Liver (tissue), 7 donors: ENCODE measurements at regions not wholly inside any gene's neighbourhood (a gene's known extent, or its start where the extent isn't known, plus 50 kb on each side); places are given as distances from the start of the nearest gene placed in this dataset.

ENCODE experiments used
- DNase-seq: peaks from one replicate; pipeline ENCODE4 v3.0.0-alpha.2; 2017; ENCODE audit warnings: low spot score
- H3K27ac ChIP-seq, 2 donors: one replicate each; pipeline ENCODE4 v1.7.0; 2013; ENCODE audit warnings: inconsistent platforms in 2 of 2, low read length in 2 of 2, control low read depth in 1 of 2, low read depth in 1 of 2, mild to moderate bottlenecking in 1 of 2
- H3K27me3 ChIP-seq, 4 donors: one replicate each; pipeline versions ENCODE4 v1.6.1 to v1.7.0; 2013; ENCODE audit warnings: low read length in 3 of 4, inconsistent platforms in 1 of 4, mild to moderate bottlenecking in 1 of 4, moderate library complexity in 1 of 4; ENCODE audit not compliant: control insufficient read depth in 4 of 4, insufficient read depth in 4 of 4
- H3K36me3 ChIP-seq, 4 donors: one replicate each; pipeline versions ENCODE4 v1.6.1 to v1.7.0; 2013; ENCODE audit warnings: low read length in 3 of 4, mild to moderate bottlenecking in 3 of 4, low read depth in 1 of 4, moderate library complexity in 1 of 4; ENCODE audit not compliant: control insufficient read depth in 4 of 4, insufficient read depth in 3 of 4
- H3K4me1 ChIP-seq, 4 donors: one replicate each; pipeline versions ENCODE4 v1.6.1 to v1.7.0; 2013; ENCODE audit warnings: low read length in 3 of 4, mild to moderate bottlenecking in 3 of 4, moderate library complexity in 1 of 4; ENCODE audit not compliant: control insufficient read depth in 4 of 4, insufficient read depth in 4 of 4
- H3K4me3 ChIP-seq, 3 donors: one replicate each; pipeline versions ENCODE4 v1.6.1 to v1.7.0; 2013; ENCODE audit warnings: low read length in 3 of 3, control low read depth in 1 of 3, low read depth in 1 of 3, mild to moderate bottlenecking in 1 of 3
- H3K9ac ChIP-seq, 2 donors: one replicate each; pipeline ENCODE4 v1.7.0; 2013; ENCODE audit warnings: low read length in 2 of 2, mild to moderate bottlenecking in 2 of 2, moderate library complexity in 2 of 2, control low read depth in 1 of 2, low read depth in 1 of 2
- H3K9me3 ChIP-seq, 4 donors: one replicate each; pipeline versions ENCODE4 v1.6.1 to v1.7.0; 2013; ENCODE audit warnings: low read length in 3 of 4; ENCODE audit not compliant: control insufficient read depth in 4 of 4
- EGR1 ChIP-seq, 2 donors: IDR thresholded peaks; 2 replicates each; pipeline ENCODE4 v1.6.1; 2016 to 2018; ENCODE audit warnings: antibody characterized with exemption in 2 of 2, low read depth in 2 of 2
- FOXA2 ChIP-seq: IDR thresholded peaks from 2 replicates; pipeline ENCODE4 v1.6.1; 2016; ENCODE audit warnings: antibody characterized with exemption
- GABPA ChIP-seq, 2 donors: IDR thresholded peaks in 1 of 2; conservative IDR thresholded peaks in 1 of 2; 2 replicates each; pipeline ENCODE4 v1.6.1; 2016; ENCODE audit warnings: antibody characterized with exemption in 2 of 2, mild to moderate bottlenecking in 1 of 2, moderate library complexity in 1 of 2
- JUND ChIP-seq, 2 donors: IDR thresholded peaks; 2 replicates each; pipeline ENCODE4 v1.6.1; 2016; ENCODE audit warnings: antibody characterized with exemption in 2 of 2
- RAD21 ChIP-seq, 2 donors: IDR thresholded peaks; 2 replicates each; pipeline ENCODE4 v1.6.1; 2016; ENCODE audit warnings: antibody characterized with exemption in 2 of 2, mild to moderate bottlenecking in 2 of 2
- SP1 ChIP-seq: IDR thresholded peaks from 2 replicates; pipeline ENCODE4 v1.6.1; 2018; ENCODE audit warnings: antibody characterized with exemption, mild to moderate bottlenecking
- YY1 ChIP-seq: IDR thresholded peaks from 2 replicates; pipeline ENCODE4 v1.6.1; 2016; ENCODE audit warnings: antibody characterized with exemption, mild to moderate bottlenecking
- WGBS: extraction: QIAGEN DNeasy Blood & Tissue Kit; methylation state at CpG from one replicate; pipeline ENCODE4 v1.1.7; 2013; 5-methylcytosine and 5-hydroxymethylcytosine counted together
- TF ChIP-seq, protein P1 (sequence below): IDR thresholded peaks from 2 replicates; pipeline ENCODE4 v1.6.1; 2016; ENCODE audit warnings: antibody characterized with exemption
- TF ChIP-seq, protein P2 (sequence below): IDR thresholded peaks from 2 replicates; pipeline ENCODE4 v1.6.1; 2016; ENCODE audit warnings: antibody characterized with exemption, mild to moderate bottlenecking
- TF ChIP-seq, protein P3 (sequence below): IDR thresholded peaks from 2 replicates; pipeline ENCODE4 v1.6.1; 2016; ENCODE audit warnings: antibody characterized with exemption
- donor health status: healthy.
- donor health status: healthy.
- donor health status: healthy.
- donor health status: healthy.

DNA sequence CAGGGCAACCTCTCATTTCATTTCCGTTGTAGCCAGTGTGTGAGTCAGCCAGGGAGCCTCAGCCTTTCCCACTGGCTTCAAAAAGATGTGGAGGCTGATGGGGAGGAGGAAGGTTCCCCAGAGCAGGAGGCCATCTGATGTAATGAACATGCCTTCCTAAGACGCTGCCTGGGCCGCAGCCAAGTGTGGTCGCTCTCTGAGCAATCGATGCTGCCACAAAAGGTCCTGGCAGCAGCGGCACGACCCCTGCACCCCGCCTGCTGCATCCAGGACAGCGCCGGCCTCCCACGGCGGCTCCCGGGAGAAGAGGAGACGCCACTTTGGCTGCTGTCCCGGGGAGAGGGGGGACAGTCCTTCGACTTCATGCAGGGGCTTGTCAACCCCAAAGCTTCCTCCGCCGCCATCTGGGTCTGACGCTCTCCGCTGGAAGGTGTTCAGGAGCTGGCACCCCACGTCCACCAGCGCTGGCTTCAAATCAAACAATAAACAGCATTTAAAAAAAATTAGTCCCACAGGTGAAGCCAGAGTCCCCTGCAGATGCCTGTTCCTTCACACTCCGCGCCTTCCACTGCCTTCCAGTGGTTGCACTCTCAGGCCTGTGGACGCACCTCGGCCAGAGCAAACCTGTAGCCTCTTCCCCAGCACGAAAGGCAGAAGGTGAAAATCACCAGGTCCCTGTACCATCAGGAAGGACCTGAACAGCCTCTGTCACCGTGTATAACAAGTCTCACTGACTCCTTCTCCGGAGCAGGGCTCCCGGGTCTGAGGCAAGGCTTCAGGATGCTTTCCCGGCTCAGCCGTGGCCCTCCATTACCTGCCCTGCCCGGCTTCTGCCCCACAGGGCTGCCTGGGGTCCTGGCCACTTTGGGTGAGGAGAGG lies 930.7 kb downstream of the BRD1 start:
- H3K4me1 ChIP-seq = no peaks in the 10 kb centered on the region
- TF ChIP-seq, protein P1, sequence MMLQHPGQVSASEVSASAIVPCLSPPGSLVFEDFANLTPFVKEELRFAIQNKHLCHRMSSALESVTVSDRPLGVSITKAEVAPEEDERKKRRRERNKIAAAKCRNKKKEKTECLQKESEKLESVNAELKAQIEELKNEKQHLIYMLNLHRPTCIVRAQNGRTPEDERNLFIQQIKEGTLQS = no peak
- TF ChIP-seq FOXA2 = no peak
- TF ChIP-seq YY1 = no peak
- TF ChIP-seq EGR1 (IDR thresholded peaks at IDR 0.05; ENCODE audit: low read depth in 2 of 2) = no peak
- no peak for TF ChIP-seq RAD21 (IDR thresholded peaks at IDR 0.05)
- no peak for TF ChIP-seq JUND (IDR thresholded peaks at IDR 0.05)
- no peak for TF ChIP-seq SP1
- no peak overlapping the region for H3K4me3 ChIP-seq
- H3K27me3 ChIP-seq = no peaks in the 10 kb centered on the region
- no peaks in the 10 kb centered on the region for H3K36me3 ChIP-seq
- H3K9ac ChIP-seq = no peak overlapping the region
- DNase-seq = peak; percentile 31
- peaks cover 0 to under 1% (median 0%) of the 10 kb centered on the region in 4 donors for H3K9me3 ChIP-seq
- WGBS = 78% methylated on average over 33 of the region's 33 CpGs
- H3K27ac ChIP-seq = no peak overlapping the region

DNA sequence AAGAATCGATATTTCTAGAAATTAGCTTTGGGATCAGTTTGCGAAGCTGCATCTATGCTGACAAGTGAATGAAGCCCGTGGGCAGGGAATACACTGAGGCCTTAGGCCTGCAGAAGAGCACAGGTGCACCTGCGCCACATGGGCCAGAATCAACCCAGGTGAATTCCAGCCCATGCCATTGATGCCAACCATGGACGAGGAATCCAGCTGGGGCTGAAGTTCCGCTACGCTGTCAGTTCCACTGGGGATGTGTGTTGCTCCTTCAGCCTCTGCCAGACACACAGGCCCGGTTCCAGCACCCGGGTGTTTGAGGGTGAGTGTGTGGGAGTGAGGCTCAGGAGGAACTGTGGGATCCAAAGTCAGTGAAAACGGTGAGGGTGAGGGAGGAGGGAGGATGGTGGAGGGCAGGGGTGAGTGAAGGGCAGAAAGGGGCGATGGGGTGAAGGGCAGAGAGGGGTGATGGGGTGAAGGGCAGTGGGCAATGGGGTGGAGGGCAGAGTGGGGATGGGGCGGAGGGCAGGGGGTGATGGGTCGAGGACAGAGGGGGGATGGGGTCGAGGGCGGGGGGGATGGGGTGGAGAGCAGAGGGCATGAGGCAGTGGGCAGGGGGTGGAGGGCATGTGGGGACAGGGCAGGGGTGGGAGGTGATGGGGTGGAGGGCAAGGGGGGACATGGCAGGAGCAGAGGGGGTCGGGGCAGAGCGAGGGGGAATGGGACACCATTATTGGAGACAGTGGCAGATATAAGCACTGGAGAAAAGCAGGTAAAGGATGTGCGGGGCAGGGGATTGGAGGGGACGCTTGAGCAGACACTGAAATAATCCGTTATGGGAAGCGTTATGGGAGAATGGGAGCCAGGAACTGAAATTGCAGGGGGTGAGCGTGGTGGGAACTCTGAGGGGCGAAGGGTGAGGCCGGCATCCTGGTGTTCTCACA lies 931.6 kb downstream of the BRD1 start:
- no peaks in the 10 kb centered on the region for H3K27me3 ChIP-seq
- H3K4me3 ChIP-seq = no peak overlapping the region
- peaks cover 0 to 5% (median 2%) of the 10 kb centered on the region in 4 donors for H3K9me3 ChIP-seq
- TF ChIP-seq, protein P2, sequence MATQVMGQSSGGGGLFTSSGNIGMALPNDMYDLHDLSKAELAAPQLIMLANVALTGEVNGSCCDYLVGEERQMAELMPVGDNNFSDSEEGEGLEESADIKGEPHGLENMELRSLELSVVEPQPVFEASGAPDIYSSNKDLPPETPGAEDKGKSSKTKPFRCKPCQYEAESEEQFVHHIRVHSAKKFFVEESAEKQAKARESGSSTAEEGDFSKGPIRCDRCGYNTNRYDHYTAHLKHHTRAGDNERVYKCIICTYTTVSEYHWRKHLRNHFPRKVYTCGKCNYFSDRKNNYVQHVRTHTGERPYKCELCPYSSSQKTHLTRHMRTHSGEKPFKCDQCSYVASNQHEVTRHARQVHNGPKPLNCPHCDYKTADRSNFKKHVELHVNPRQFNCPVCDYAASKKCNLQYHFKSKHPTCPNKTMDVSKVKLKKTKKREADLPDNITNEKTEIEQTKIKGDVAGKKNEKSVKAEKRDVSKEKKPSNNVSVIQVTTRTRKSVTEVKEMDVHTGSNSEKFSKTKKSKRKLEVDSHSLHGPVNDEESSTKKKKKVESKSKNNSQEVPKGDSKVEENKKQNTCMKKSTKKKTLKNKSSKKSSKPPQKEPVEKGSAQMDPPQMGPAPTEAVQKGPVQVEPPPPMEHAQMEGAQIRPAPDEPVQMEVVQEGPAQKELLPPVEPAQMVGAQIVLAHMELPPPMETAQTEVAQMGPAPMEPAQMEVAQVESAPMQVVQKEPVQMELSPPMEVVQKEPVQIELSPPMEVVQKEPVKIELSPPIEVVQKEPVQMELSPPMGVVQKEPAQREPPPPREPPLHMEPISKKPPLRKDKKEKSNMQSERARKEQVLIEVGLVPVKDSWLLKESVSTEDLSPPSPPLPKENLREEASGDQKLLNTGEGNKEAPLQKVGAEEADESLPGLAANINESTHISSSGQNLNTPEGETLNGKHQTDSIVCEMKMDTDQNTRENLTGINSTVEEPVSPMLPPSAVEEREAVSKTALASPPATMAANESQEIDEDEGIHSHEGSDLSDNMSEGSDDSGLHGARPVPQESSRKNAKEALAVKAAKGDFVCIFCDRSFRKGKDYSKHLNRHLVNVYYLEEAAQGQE = no peak
- TF ChIP-seq, protein P3, sequence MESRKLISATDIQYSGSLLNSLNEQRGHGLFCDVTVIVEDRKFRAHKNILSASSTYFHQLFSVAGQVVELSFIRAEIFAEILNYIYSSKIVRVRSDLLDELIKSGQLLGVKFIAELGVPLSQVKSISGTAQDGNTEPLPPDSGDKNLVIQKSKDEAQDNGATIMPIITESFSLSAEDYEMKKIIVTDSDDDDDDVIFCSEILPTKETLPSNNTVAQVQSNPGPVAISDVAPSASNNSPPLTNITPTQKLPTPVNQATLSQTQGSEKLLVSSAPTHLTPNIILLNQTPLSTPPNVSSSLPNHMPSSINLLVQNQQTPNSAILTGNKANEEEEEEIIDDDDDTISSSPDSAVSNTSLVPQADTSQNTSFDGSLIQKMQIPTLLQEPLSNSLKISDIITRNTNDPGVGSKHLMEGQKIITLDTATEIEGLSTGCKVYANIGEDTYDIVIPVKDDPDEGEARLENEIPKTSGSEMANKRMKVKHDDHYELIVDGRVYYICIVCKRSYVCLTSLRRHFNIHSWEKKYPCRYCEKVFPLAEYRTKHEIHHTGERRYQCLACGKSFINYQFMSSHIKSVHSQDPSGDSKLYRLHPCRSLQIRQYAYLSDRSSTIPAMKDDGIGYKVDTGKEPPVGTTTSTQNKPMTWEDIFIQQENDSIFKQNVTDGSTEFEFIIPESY = no peak
- TF ChIP-seq, protein P1 = no peak
- TF ChIP-seq GABPA (IDR thresholded peaks at IDR 0.05 in 1 of 2, conservative IDR thresholded peaks at IDR 0.05 in 1 of 2) = no peak
- no peak overlapping the region for H3K9ac ChIP-seq
- peak; percentile 22 for DNase-seq
- no peaks in the 10 kb centered on the region for H3K4me1 ChIP-seq
- WGBS = 85% methylated on average over 24 of the region's 24 CpGs
- H3K36me3 ChIP-seq = no peaks in the 10 kb centered on the region
- no peak overlapping the region for H3K27ac ChIP-seq
